GM19023 (cell line): ENCODE measurements at regions not wholly inside any gene's neighbourhood (a gene's known extent, or its start where the extent isn't known, plus 50 kb on each side); places are given as distances from the start of the nearest gene placed in this dataset.

ENCODE experiments used
- ATAC-seq: cut with Tn5 transposase; IDR thresholded peaks from one replicate; pipeline ENCODE4 v1.9.1; 2021; ENCODE audit warnings: mild to moderate bottlenecking, moderate library complexity; ENCODE audit not compliant: unreplicated experiment

DNA sequence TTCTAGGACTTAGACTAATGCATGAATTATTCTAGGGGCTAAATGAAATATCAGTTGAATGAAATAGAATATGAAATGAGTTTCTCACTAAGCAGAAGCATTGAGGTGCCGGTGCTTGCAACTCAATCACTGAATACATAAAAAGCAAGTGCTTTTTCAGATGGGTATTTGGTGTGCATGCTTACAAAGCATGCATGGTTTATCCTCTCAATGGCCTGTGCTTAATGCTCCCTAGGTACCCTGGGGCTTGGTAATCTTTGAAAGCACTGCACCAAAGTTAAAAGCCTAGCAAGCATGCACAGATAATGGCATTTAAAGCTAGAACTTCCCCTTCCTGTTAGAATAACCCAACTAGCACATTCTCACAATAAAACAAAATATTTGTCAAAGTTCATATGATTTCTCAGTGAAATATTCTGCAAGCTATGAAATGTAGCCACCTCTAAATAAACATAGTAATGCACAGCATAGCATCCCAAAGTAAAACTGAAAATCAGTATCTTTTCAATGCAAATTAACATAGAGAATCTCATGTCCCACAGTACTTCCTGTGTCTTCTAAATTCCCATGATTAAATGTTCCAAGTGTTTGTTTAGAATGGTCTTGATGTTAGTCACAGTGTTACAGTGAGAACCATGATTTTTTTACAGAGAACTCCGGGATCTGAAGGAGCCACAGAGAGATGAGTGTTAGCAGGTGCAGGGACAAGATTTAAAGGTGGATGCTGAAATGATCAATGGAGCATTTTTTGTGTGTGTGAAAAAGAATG, 143.4 kb upstream of the CDH6 start:
- no peak for ATAC-seq

DNA sequence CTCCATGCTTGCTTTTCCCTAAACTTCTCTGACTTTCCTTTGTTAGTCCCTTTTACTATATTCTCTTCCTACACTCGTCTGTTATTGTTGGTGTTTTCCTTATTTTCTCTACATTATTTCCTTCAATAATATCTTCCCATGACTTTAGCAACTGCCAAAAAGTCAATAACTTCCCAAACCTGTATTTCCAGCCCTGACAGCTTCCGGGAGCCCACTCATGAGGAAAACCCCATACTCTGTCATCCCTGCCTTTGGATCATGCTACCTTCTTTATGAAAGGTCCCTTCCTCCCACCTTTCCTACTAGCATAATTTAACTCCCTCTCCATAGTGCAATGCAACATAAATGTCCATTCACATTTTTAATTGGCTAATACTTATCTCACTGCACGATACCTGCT, 144.0 kb upstream of the CDH6 start:
- no peak for ATAC-seq

DNA sequence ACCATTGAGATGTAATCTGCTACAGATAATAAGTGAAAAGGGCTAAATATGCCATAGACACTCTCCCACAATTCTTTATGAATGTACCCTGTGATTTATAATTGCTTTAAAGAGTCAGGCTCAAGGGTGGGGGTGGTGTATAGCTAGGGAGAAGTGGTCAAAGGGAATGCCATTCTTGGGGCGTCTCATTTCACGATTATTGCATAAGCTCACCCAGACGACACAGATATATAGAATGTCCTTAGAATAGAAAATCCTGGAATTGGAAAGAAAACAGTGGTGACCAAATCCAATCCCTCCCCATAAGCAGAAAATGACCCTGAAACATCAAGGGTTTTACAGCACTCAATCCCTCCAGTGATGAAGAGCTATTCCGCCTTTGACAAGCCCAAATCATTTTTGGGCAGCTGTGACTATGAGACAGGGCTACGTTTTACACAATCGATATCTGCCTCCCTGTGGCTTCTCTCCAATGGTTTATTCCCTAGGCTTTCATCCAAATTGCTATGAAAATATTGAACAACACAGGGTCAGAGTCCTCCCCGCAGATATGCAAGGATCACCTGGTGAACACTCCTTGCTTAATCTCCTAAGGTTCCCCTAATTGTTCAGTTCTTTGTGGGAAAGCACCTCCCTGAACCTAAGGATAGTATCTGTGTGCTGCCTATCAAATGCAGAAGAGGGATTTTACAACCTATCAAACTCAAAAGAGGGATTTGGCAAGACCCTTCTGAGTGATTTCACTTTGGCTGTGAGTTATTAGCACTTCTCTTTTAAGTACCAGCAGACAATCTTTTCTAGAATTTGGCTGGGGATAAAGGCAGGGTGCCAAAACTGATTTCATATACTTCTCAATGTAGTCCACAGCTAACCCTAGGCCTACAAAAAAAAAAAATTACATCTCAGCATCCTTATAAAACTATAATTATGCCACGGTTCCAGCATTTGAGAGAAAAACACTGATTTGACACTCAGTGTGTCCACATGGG, 144.9 kb upstream of the CDH6 start:
- ATAC-seq = no peak

DNA sequence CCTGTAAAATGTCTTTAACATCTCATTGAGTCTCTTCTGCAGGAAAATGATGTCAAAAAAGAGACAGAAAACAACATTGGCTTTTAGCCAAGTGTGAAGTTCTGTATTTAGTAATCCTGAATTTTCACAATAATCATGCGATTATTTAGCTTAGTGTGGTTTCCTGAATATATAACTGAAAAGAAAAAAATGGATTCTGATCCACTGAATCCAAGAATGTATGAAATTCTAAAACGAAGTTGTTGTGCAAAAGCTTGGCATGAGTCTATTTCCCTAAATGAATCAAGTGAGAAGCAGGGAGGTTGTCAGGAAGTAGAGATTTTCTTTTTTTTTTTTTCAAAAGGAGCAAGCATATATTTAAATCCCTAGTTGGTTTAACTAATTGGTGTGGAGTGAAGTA, 145.9 kb upstream of the CDH6 start:
- ATAC-seq = no peak

DNA sequence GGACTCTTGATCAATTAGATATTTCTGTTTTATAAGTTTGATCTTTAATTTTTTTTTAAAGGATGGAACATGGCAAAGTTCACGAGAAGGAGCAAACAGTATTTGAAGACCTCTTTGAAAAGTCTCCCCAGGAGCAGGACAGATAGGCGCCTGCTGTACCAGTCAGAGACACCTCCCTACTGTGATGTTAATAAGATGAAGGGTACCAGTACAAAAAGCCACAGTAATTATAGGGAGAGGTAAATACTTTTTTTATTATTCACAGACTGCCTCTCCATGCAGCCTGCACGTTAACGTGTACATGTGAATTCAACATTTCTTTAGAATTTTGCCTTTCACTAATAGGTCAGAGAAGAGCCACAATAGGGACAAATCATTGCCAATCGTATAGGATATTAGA, 146.5 kb upstream of the CDH6 start:
- no peak for ATAC-seq

DNA sequence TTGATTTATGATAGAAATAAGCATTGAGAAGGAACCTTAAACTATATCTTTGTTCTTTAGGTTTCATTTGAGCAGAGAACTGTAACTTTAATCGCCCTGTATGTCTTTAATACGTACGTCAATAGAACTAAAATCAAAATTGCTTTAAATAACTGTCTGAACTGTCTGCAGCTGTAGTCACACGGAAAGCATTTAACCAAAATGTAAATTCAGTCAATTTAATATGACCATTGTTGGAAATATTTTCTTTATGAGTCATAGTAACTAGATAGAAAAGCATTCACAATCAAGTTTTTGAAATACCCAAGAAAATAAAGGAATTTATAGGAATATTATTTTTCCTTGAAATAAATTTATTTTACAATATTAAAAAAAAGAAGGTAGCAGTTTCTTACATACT, 157.1 kb upstream of the CDH6 start:
- no peak for ATAC-seq

DNA sequence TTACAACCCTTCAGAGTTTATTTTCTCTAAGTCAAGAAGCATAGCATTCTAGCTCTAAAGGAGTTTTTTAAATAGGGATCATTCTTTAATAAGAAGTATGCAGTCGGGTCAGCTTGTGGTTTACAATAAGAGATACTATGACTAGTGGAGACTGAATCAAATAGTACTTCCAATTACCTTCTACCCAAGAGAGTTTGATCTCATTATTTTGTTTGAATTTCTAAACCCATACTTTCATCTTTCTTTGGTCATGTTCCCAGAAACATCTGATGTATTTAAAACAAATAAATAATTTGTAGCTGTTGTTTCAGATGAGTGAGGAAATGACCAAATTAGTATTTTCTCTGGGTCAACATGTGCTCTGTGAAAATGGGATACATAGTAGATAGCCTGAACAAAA, 160.2 kb upstream of the CDH6 start:
- ATAC-seq = no peak

DNA sequence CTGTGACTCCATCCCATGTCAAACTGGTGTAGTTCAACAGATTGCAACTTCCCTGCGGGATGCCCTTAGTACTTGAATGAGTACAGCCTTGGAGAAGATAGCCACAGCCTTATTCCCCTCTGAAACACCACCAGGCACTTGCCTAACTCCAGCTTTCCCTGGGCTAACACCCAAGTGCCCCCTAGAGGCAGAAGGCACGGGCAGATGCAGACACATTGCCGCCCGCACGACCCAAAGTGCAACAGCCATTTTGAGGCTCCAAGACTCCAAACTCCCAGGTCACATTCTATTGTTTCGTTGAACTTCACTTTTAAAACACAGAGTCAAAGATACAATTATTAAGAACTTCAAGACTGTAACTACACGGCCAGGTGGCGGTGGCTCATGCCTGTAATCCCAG, 163.6 kb upstream of the CDH6 start:
- no peak for ATAC-seq

DNA sequence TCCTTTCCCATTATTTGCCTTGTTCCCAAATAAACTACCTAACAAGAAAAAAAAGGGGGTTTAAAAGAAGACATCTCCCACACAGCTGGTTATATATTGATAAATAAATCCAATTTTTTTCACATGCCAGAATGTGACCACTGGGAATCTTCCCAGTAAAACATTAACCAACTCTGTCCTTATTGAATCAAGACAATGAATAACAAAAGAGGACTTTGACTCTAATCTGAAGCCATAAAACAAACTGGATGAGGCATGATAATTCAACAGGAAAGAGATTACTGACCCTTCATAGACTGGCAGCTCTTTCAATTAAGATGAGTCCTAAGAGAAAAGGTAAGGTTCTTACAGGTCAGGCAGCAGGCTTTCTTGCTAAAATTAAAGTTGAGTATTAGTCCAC, 165.8 kb upstream of the CDH6 start:
- no peak for ATAC-seq

DNA sequence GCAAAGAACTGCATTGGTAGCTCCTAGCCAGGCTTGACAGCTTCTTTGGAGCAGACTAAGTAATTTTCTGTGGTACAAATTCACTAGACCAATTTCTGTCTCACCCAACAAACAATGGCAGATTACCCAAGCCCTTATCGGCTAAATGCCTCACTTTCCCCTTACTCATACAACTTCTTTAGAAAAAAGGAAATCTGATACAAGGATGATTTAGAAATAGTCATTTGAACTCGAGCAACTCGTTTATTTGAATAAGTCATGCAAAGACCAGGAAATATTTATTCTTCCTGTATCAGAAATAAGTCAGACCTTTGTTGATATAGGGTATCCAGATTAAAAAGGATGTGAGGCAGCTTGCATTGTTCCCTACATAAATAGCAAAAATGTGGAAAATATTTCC, 170.4 kb upstream of the CDH6 start:
- ATAC-seq = no peak

DNA sequence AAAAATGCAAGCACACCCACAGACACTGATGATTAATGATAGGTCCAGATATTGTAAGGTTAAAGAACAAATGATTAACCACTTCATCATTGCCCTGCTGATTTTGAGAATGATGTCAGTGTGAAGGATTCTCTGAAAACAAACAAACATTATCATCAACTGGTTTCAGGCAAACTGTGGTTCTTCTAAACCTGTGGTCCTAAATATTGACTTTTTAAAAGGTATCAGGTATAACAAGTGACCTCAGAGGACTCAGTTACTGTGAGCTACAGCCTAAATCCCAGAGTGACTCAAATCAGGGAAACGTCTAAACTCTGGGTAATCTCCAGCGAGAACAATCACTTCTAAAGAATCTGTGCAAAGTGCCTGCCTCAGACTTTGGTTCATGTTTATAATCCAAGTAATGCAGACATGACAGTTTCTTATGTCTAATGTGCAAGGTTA, 172.3 kb upstream of the CDH6 start:
- no peak for ATAC-seq

DNA sequence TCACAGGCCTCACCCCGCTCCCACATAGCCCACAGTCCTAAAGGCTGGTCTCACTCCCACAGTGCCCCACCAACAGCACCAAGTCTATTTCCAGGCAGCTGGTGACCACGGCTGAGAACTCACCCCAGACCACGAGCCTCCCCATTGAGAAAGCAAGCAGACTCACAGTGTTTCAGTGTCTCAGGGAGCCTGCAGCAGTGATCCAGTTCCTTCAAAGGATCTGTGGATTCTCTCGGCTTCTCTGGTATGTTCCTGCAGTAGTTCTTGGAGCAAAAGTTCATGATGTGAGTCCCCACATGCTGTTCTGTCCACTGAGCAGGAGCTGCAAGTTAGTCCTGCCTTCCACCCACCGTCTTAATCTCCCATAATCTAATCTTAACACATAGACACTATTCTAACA, 185.3 kb upstream of the CDH6 start:
- no peak for ATAC-seq

DNA sequence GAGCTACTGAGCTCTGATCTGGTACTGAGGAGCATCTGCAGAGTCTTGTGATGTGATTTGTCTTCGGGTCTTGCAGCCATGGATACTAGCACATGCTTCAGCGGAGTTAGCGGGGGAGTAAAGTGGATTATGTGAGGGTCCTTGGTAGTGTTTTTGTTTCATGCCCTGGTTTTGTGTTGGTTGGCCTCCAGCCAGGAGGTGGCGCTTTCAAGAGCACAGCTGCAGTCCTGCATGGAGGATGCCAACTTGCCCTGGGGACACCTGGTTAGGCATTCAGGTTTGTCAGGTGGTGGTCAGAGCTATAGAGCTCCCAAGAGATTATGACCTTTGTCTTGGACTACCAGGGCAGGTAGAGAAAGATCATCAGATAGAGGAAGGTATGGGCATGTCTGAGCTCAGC, 185.8 kb upstream of the CDH6 start:
- ATAC-seq = no peak

DNA sequence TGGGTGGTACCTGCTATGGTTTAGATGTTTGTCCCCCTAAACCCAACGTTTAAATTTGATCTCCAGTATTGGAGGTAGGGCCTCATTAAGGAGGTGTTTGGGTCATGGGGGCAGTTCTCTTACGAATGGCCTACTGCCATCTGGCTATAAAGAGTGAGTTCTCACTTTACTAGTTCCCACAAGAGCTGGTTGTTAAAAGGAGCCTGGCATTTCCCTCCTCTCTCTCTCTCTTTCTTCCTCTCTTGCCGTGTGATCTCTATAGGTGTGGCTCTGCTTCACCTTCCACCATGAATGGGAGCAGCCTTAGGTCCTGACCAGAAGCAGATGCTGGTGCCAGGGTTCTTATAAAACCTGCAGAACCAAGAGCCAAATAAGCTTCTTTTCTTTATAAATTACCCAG, 193.2 kb upstream of the CDH6 start:
- ATAC-seq = no peak

DNA sequence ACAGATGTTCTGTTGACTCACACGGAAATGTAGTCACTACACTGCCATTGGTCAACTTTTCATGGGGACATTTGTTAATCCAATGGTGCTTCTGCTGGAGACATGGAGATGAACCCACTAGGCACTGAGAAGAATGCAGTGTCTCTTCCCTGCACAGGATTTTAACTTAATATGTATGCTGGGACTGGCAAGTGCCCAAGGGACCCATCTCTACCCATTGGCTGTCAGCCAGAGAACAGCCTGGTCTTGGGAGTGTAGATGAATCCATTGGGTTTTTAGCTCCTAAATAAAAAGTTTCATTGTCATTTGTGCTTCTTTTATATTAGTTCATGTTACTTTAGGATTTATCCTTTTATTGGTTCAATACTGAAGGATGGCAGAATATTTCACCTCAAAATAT, 195.8 kb upstream of the CDH6 start:
- ATAC-seq = no peak

DNA sequence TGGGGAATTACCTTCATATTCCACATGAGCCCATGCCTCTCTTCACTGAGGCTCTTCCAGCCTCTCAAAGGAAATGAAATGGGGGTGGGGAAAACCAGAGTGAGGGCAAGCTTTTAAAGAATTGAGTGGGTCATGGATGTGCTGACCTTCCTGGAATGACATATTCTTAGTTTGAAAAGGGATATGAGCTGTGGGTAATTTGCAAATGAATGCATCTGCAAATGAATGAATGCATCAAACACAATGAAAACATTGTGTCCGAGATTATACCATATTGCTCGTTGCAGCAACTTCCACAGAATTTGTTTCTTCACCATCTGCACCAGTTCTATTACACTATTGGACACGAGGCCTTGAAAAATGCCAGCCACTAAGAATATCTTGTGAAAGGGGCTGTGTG, 198.6 kb upstream of the CDH6 start:
- ATAC-seq = no peak

DNA sequence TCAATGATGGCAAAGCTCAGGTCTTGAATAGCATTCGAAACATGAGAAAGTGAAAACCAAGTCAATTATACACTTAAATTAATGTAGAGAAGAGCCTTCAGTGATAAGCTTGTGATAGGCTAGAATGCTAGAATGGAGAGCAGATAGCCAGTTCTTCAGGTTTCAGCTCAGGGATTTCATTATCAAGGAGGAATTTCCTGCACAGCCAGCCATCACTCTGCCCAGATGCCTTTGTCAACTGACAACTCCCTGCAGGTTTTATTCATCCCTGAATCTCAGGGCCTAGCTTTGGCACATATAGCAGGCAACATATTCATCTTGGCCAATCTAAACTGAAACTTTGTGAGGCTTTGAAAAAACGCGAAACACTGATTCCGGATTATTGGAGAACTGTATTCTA, 199.3 kb upstream of the CDH6 start:
- ATAC-seq = no peak

DNA sequence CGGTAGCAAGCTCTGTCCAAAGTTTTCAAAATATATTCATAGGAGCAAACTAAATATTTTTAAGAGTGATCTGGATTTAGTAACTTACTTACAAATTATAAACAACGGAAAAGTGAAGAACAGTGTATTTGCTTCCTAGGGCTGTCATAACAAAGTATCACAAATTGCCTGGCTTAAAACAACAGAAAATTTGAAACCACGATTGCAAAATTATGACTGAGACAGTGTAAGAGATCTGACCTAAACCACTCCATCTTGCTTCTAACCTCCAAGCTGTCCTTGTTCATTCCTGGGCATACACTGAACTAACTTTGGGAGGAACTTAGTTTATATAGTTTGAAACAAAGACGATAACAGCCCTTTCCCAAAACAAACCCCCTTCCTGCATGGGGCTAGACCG, 202.0 kb upstream of the CDH6 start:
- ATAC-seq = no peak

DNA sequence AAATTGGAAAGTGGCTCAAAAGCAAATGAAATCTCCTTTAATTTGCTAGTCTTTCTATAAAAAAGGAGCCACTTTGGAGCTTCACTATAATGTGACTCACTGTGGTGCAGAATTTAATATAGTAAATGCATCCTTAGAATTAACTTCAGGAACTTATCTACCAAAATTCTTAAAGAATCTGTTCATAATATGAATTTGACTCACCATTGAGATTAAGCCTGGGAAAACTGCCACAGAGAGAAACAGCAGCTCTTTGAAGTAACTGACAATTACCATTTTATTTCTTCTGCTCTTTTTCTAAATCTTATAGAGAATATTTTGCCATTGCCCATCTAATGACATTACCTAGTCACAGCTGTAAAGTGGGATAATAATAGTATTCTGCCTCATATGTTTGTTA, 211.9 kb upstream of the CDH6 start:
- no peak for ATAC-seq

DNA sequence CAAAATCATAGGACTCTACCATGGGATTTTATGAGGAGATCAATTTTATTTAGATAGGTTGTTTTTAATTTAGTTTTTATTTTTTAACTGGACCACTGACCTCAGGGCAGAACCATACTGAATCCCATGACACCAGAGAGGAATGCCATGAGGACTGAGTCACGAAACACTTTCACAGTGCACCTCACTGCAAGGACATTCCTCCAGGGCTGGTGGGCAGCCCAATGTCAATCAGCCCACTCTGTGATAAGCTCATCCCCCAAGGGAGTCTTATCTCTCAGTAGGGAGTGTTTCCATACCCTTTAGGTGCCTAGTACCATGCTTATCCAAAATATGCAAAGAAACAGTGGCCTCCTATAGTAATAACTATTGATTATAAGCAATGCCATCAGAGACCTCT, 224.5 kb upstream of the CDH6 start:
- ATAC-seq = no peak

DNA sequence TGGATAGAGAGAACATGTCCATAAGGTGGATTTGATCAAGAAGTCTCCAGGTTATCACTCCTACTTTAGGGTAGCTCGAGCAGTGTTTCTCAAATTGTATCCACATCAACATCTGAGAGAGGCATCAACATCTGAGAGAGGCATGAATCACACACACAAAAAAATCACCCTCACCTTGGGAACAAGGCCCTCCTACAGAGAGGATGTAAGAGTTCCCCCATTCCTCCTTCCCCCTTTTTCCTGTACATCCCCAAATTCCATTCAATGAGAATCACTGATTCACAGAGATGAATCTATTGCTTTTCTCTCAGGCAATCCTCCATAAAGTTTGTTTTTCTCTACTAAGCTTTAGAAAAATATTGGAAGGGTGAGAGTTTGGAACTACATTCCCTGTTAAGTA, 233.4 kb upstream of the CDH6 start:
- no peak for ATAC-seq

DNA sequence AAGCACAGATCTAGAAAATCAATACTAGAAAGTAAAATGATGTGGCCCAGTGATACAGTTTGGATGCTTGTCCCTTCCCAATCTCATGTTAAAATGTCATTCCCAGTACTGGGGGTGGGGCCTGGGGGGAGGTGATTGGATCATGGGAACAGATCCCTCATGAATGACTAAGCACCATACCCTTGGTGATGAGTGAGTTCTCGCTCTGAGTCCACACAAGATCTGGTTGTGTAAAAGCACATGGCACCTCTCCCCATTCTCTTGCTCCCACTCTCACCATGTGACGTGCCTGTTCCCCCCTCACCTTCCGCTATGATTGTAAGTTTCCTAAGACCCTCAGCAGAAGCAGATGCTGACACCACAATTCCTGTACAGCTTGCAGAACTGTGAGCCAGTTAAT, 234.2 kb upstream of the CDH6 start:
- no peak for ATAC-seq
